T follicular helper cell (primary cell): ENCODE measurements at regions not wholly inside any gene's neighbourhood (a gene's known extent, or its start where the extent isn't known, plus 50 kb on each side); places are given as distances from the start of the nearest gene placed in this dataset.

Experiments used
- DNase-seq: peaks from one replicate; pipeline ENCODE4 v3.0.0-alpha.2; 2020; ENCODE audit warnings: low read depth

- DNase-seq: no peak
Observed at GRCh38 chr18:78625847-78626246, 353.8 kb upstream of the SALL3 start.

GRCh38 chr18:78627551-78628346 is 351.9 kb upstream of the SALL3 start:
- DNase-seq: no peak

- no peak for DNase-seq
Observed at GRCh38 chr18:78629426-78629825, 350.2 kb upstream of the SALL3 start.

- no peak for DNase-seq
Observed at GRCh38 chr18:78630356-78630755, 349.3 kb upstream of the SALL3 start.

GRCh38 chr18:78630981-78631510 is 348.6 kb upstream of the SALL3 start:
- DNase-seq: no peak

GRCh38 chr18:78632111-78632541 is 347.5 kb upstream of the SALL3 start:
- no peak for DNase-seq

- no peak for DNase-seq
Observed at GRCh38 chr18:78634061-78634696, 345.4 kb upstream of the SALL3 start.

GRCh38 chr18:78635093-78635800 is 344.4 kb upstream of the SALL3 start:
- DNase-seq: no peak

GRCh38 chr18:78636260-78636659 is 343.4 kb upstream of the SALL3 start:
- DNase-seq: no peak

GRCh38 chr18:78637442-78638402 is 341.9 kb upstream of the SALL3 start:
- no peak for DNase-seq

- DNase-seq: no peak
Observed at GRCh38 chr18:78639006-78639950, 340.3 kb upstream of the SALL3 start.

GRCh38 chr18:78640246-78640995 is 339.2 kb upstream of the SALL3 start:
- DNase-seq: no peak

GRCh38 chr18:78641689-78642231 is 337.9 kb upstream of the SALL3 start:
- DNase-seq: no peak

- DNase-seq: no peak
Observed at GRCh38 chr18:78642296-78642951, 337.2 kb upstream of the SALL3 start.

GRCh38 chr18:78643004-78643403 is 336.6 kb upstream of the SALL3 start:
- no peak for DNase-seq

GRCh38 chr18:78643981-78644380 is 335.6 kb upstream of the SALL3 start:
- DNase-seq: no peak

GRCh38 chr18:78645216-78645615 is 334.4 kb upstream of the SALL3 start:
- DNase-seq: no peak

- DNase-seq: no peak
Observed at GRCh38 chr18:78647018-78647417, 332.6 kb upstream of the SALL3 start.

GRCh38 chr18:78649421-78649820 is 330.2 kb upstream of the SALL3 start:
- no peak for DNase-seq
